Tongue (tissue), 1 donor: ENCODE measurements at regions not wholly inside any gene's neighbourhood (a gene's known extent, or its start where the extent isn't known, plus 50 kb on each side); places are given as distances from the start of the nearest gene placed in this dataset.
"Not testable (repeated sequence)": the region's sequence is repeated elsewhere in the genome, so short reads cannot be mapped to it uniquely, and the experiment has no call there.

Experiments
- DNase-seq: peaks from one replicate; pipeline ENCODE4 v3.0.0-alpha.2; 2015

GRCh38 chr10:78437998-78438906 is 404.6 kb downstream of the RPS24 start:
- no peak for DNase-seq

GRCh38 chr10:78438907-78439809 is 405.5 kb downstream of the RPS24 start:
- no peak for DNase-seq

GRCh38 chr10:78441010-78441409 is 407.3 kb downstream of the RPS24 start:
- no peak for DNase-seq

GRCh38 chr10:78441694-78442093 is 408.0 kb downstream of the RPS24 start:
- no peak for DNase-seq

GRCh38 chr10:78442836-78443550 is 409.3 kb downstream of the RPS24 start:
- peak; percentile 64 for DNase-seq

- DNase-seq, result no peak
Observed at GRCh38 chr10:78443900-78444571, 410.4 kb downstream of the RPS24 start.

GRCh38 chr10:78444741-78445140 is 411.1 kb downstream of the RPS24 start:
- not testable (repeated sequence) for DNase-seq

GRCh38 chr10:78445308-78445707 is 411.6 kb downstream of the RPS24 start:
- DNase-seq, result no peak

- DNase-seq, result no peak
Observed at GRCh38 chr10:78448470-78448869, 414.8 kb downstream of the RPS24 start.

GRCh38 chr10:78448994-78449418 is 415.3 kb downstream of the RPS24 start:
- DNase-seq, result no peak

- no peak for DNase-seq
Observed at GRCh38 chr10:78449554-78449953, 415.9 kb downstream of the RPS24 start.

GRCh38 chr10:78450239-78450638 is 416.6 kb downstream of the RPS24 start:
- DNase-seq, result no peak

GRCh38 chr10:78450807-78451485 is 417.3 kb downstream of the RPS24 start:
- no peak for DNase-seq

- peak; percentile 82 for DNase-seq
Observed at GRCh38 chr10:78451592-78451991, 417.9 kb downstream of the RPS24 start.

- DNase-seq, result no peak
Observed at GRCh38 chr10:78454123-78454645, 420.5 kb downstream of the RPS24 start.

- no peak for DNase-seq
Observed at GRCh38 chr10:78455236-78455635, 421.6 kb downstream of the RPS24 start.

- no peak for DNase-seq
Observed at GRCh38 chr10:78455811-78456210, 422.1 kb downstream of the RPS24 start.

- DNase-seq, result no peak
Observed at GRCh38 chr10:78456649-78457400, 423.2 kb downstream of the RPS24 start.

GRCh38 chr10:78457804-78458482 is 424.3 kb downstream of the RPS24 start:
- no peak for DNase-seq
